ENCODE measurements at regions not wholly inside any gene's neighbourhood (a gene's known extent, or its start where the extent isn't known, plus 50 kb on each side); places are given as distances from the start of the nearest gene placed in this dataset.
A peak's percentile ranks its signal among the peaks of the same experiment; 100 is the strongest.

DNA sequence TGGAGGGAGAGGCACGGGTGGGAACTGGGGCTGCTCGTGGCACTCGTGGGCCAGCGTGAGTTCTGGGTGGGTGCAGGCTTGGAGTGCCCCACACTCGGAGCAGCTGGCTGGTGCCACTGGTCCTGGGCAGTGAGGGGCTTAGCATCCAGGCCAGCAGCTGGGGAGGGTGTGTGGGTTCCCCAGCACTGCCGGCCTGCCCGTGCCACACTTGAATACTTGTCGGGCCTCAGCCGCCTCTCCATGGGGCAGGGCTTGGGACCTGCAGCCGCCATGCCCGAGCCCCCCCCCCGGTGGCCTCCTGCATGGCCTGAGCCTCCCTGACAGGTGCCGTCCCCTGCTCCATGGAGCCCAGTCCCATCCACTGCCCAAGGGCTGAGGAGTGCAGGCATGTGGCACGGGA, 207.2 kb downstream of the CD109 start:
- DNase-seq (ENCODE audit: low read depth) = no peak
- TF ChIP-seq CTCF (IDR thresholded peaks at IDR 0.05; ENCODE audit: control insufficient read depth, extremely low read depth, insufficient read depth) = no peak
- no peak overlapping the region for H3K4me3 ChIP-seq (ENCODE audit: low read depth, low read length)

- no peak for TF ChIP-seq CTCF (IDR thresholded peaks at IDR 0.05; ENCODE audit: control insufficient read depth, extremely low read depth, insufficient read depth)
- no peak overlapping the region for H3K4me3 ChIP-seq (ENCODE audit: low read depth, low read length)
- no peak for DNase-seq (ENCODE audit: low read depth)
These were observed 206.0 kb downstream of the CD109 start for GRCh38 chr6:73901986-73902385.

DNA sequence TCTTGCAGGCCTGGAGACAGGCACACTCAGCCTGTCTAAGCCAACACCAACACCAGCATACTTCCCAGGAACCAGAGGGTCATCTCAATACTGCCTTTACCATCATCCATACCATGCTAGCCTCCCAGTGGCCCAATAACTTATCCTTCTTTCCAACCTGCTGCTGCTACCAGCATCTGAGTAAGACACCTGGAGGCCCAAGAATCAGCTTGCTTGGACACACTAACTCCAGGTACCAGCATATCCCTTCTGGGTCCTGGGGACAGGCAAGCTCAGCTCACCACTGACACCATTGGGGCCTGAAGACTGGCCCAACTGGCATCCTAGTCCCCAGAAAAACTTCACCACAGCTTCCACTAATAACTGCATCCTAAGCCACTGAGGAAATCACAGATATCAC, 205.3 kb downstream of the CD109 start:
- TF ChIP-seq CTCF (IDR thresholded peaks at IDR 0.05; ENCODE audit: control insufficient read depth, extremely low read depth, insufficient read depth) = no peak
- no peak for DNase-seq (ENCODE audit: low read depth)
- no peak overlapping the region for H3K4me3 ChIP-seq (ENCODE audit: low read depth, low read length)

DNA sequence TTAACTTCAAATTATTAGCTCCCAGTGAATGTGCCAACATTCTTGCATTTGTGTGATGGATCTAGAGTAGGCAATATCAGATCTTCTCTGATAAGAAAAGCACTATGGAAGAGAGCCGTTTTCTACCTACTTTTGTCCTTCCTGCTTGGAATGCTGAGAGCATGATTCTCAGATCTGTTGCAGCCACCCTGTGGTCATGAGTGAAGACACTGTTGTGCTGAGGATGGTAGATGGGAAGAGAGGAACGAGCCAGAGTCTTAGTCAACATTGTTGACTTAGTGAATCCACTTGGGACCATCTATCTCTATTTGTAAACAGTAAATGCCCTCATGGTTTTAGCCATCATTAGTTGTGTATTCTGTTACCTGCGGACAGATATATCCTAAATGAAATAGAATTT, 202.6 kb downstream of the CD109 start:
- TF ChIP-seq CTCF (IDR thresholded peaks at IDR 0.05; ENCODE audit: control insufficient read depth, extremely low read depth, insufficient read depth) = peak; percentile 52
- no peak overlapping the region for H3K4me3 ChIP-seq (ENCODE audit: low read depth, low read length)
- DNase-seq (ENCODE audit: low read depth) = no peak

GRCh38 chr6:73893696-73894095, 197.7 kb downstream of the CD109 start:
- DNase-seq (ENCODE audit: low read depth) = no peak
- H3K4me3 ChIP-seq (ENCODE audit: low read depth, low read length) = no peak overlapping the region
- no peak for TF ChIP-seq CTCF (IDR thresholded peaks at IDR 0.05; ENCODE audit: control insufficient read depth, extremely low read depth, insufficient read depth)

GRCh38 chr6:73888050-73888449, 192.0 kb downstream of the CD109 start:
- DNase-seq (ENCODE audit: low read depth) = no peak
- no peak for TF ChIP-seq CTCF (IDR thresholded peaks at IDR 0.05; ENCODE audit: control insufficient read depth, extremely low read depth, insufficient read depth)
- no peak overlapping the region for H3K4me3 ChIP-seq (ENCODE audit: low read depth, low read length)

- no peak for DNase-seq (ENCODE audit: low read depth)
- H3K4me3 ChIP-seq (ENCODE audit: low read depth, low read length) = no peak overlapping the region
- no peak for TF ChIP-seq CTCF (IDR thresholded peaks at IDR 0.05; ENCODE audit: control insufficient read depth, extremely low read depth, insufficient read depth)
These were observed 189.4 kb downstream of the CD109 start for GRCh38 chr6:73885393-73885792.
